ENCODE measurements at regions not wholly inside any gene's neighbourhood (a gene's known extent, or its start where the extent isn't known, plus 50 kb on each side); places are given as distances from the start of the nearest gene placed in this dataset.
"Not testable (repeated sequence)": the region's sequence is repeated elsewhere in the genome, so short reads cannot be mapped to it uniquely, and the experiment has no call there.

- DNase-seq: no peak
- no peaks in the 10 kb centered on the region for H3K4me1 ChIP-seq
- H3K27ac ChIP-seq: no peak overlapping the region
- H3K36me3 ChIP-seq: no peaks in the 10 kb centered on the region
- no peak for TF ChIP-seq POLR2A (IDR thresholded peaks at IDR 0.05)
- TF ChIP-seq POLR2AphosphoS5 (IDR thresholded peaks at IDR 0.05): no peak
- no peak for TF ChIP-seq EP300 (IDR thresholded peaks at IDR 0.05; ENCODE audit: low read depth)
- TF ChIP-seq CTCF (IDR thresholded peaks at IDR 0.05): no peak
- H3K9me3 ChIP-seq: no peaks in the 10 kb centered on the region
- in situ Hi-C loops (cut with MboI; ENCODE audit: low pct_ligation_motif_present in 1 of 4, low pct_unique_long_range_greater_than_20kb in 1 of 4, low sequenced_read_pairs in 3 of 4): loop anchor here in 1 of 4 donors (25.0 kb wide), 1 partner anchor 89 kb away; no protein-coding TSS in a partner anchor
- WGBS, 2 donors (ENCODE audit: low coverage in 1 of 2): 70% methylated on average over 6 of the region's 6 CpGs; no CpG with 5 or more reads in 1 of the 2 donors
- intact Hi-C loops (cut with DNase I; ENCODE audit: low total_unique reads): no loop called here
- H3K27me3 ChIP-seq: no peaks in the 10 kb centered on the region
- H3K4me3 ChIP-seq: no peak overlapping the region
Observed at GRCh38 chrX:42176789-42177188, 253.4 kb upstream of the CASK start.

DNA sequence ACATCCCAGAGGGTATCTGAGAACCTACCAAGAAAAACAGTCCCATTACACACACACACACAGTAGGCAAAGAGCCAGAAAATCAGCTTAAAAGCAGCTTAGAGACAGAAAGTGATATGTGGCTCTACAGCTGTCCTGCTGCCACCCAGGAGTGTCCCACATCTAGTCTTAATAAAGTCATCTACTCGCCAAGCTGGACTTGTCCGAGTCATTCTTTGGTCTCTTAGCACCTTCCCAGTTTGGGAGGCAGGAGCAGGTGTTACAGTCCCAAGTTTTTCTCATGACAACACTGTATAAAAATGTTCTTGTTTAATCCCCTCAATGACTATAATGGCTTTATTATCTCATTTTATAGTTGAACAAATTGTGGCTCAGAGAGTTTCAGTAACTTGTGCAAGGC lies 252.5 kb upstream of the CASK start:
- H3K27ac ChIP-seq: no peak overlapping the region
- H3K9me3 ChIP-seq: no peaks in the 10 kb centered on the region
- TF ChIP-seq CTCF (IDR thresholded peaks at IDR 0.05) (no peak), EP300 (IDR thresholded peaks at IDR 0.05; ENCODE audit: low read depth) (no peak), POLR2A (IDR thresholded peaks at IDR 0.05) (no peak), POLR2AphosphoS5 (IDR thresholded peaks at IDR 0.05) (no peak)
- H3K4me1 ChIP-seq: no peaks in the 10 kb centered on the region
- intact Hi-C loops (cut with DNase I; ENCODE audit: low total_unique reads) (no loop called here), in situ Hi-C loops (cut with MboI; ENCODE audit: low pct_ligation_motif_present in 1 of 4, low pct_unique_long_range_greater_than_20kb in 1 of 4, low sequenced_read_pairs in 3 of 4) (loop anchor here in 1 of 4 donors (25.0 kb wide), 1 partner anchor 89 kb away; no protein-coding TSS in a partner anchor)
- H3K36me3 ChIP-seq: no peaks in the 10 kb centered on the region
- WGBS, 2 donors (ENCODE audit: low coverage in 1 of 2): 50% methylated on average over 2 of the region's 2 CpGs; no CpG with 5 or more reads in 1 of the 2 donors
- H3K4me3 ChIP-seq: no peak overlapping the region
- H3K27me3 ChIP-seq: no peaks in the 10 kb centered on the region
- DNase-seq: no peak

- H3K36me3 ChIP-seq; H3K27ac ChIP-seq; H3K4me3 ChIP-seq; H3K27me3 ChIP-seq; in situ Hi-C loops (cut with MboI; ENCODE audit: low pct_ligation_motif_present in 1 of 4, low pct_unique_long_range_greater_than_20kb in 1 of 4, low sequenced_read_pairs in 3 of 4); H3K9me3 ChIP-seq; DNase-seq; intact Hi-C loops (cut with DNase I; ENCODE audit: low total_unique reads); H3K4me1 ChIP-seq: not testable (repeated sequence)
- 84% methylated on average over 2 of the region's 2 CpGs; no CpG with 5 or more reads in 1 of the 2 donors for WGBS, 2 donors (ENCODE audit: low coverage in 1 of 2)
Observed at GRCh38 chrX:42157923-42158322, 234.6 kb upstream of the CASK start.

GRCh38 chrX:42151808-42152207 lies 228.5 kb upstream of the CASK start:
- WGBS, 2 donors (ENCODE audit: low coverage in 1 of 2): 74% methylated on average over 3 of the region's 3 CpGs; no CpG with 5 or more reads in 1 of the 2 donors
- Histone ChIP-seq H3K9me3 (no peaks in the 10 kb centered on the region), H3K36me3 (no peaks in the 10 kb centered on the region), H3K27me3 (no peaks in the 10 kb centered on the region), H3K4me3 (no peak overlapping the region), H3K27ac (no peak overlapping the region), H3K4me1 (no peaks in the 10 kb centered on the region)
- in situ Hi-C loops (cut with MboI; ENCODE audit: low pct_ligation_motif_present in 1 of 4, low pct_unique_long_range_greater_than_20kb in 1 of 4, low sequenced_read_pairs in 3 of 4) (no loop called here), intact Hi-C loops (cut with DNase I; ENCODE audit: low total_unique reads) (no loop called here)
- TF ChIP-seq EP300 (IDR thresholded peaks at IDR 0.05; ENCODE audit: low read depth): no peak
- DNase-seq: no peak

GRCh38 chrX:42149765-42150164 lies 226.4 kb upstream of the CASK start:
- Histone ChIP-seq H3K36me3 (no peaks in the 10 kb centered on the region), H3K27me3 (no peaks in the 10 kb centered on the region), H3K27ac (no peak overlapping the region), H3K4me3 (no peak overlapping the region), H3K4me1 (no peaks in the 10 kb centered on the region), H3K9me3 (no peaks in the 10 kb centered on the region)
- intact Hi-C loops (cut with DNase I; ENCODE audit: low total_unique reads) (no loop called here), in situ Hi-C loops (cut with MboI; ENCODE audit: low pct_ligation_motif_present in 1 of 4, low pct_unique_long_range_greater_than_20kb in 1 of 4, low sequenced_read_pairs in 3 of 4) (no loop called here)
- TF ChIP-seq POLR2A (IDR thresholded peaks at IDR 0.05): no peak
- no peak for TF ChIP-seq POLR2AphosphoS5 (IDR thresholded peaks at IDR 0.05)
- TF ChIP-seq CTCF (IDR thresholded peaks at IDR 0.05): no peak
- TF ChIP-seq EP300 (IDR thresholded peaks at IDR 0.05; ENCODE audit: low read depth): no peak
- no peak for DNase-seq
- WGBS, 2 donors (ENCODE audit: low coverage in 1 of 2): 79% methylated on average over 4 of the region's 4 CpGs; no CpG with 5 or more reads in 1 of the 2 donors

Measured in transverse colon (tissue), 4 donors.